ENCODE measurements at regions not wholly inside any gene's neighbourhood (a gene's known extent, or its start where the extent isn't known, plus 50 kb on each side); places are given as distances from the start of the nearest gene placed in this dataset.

DNA sequence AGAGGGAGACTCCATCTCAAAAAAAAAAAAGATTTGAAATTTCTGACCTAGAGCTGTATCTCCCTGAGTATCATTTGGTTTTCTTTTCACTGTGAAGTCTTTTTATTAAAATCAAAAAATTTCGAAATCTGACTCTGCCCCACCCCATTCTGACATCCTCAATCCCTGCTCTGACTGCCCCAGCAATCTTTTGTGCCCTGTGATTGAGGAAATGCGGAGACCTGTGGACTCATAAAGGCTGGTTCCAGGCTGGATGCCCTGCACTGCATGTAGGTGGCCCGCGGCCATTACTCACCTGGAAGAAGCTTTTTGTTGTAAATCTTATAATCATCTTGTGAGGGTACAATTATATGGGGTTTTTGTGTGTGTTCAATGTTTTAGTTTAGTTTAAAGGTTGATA is 147.3 kb upstream of the SEMA6D start:
- Histone ChIP-seq H3K27ac (ENCODE audit: low read depth in 1 of 2, low read length in 1 of 2) (no peak overlapping the region), H3K4me1 (ENCODE audit: control insufficient read depth in 2 of 2, insufficient read depth in 2 of 2, low read length in 2 of 2) (no peaks in the 10 kb centered on the region), H3K36me3 (ENCODE audit: control insufficient read depth in 2 of 2, insufficient read depth in 2 of 2, low read length in 1 of 2) (no peaks in the 10 kb centered on the region), H3K9me3 (ENCODE audit: control insufficient read depth in 2 of 2, insufficient read depth in 1 of 2, low read length in 1 of 2) (no peaks in the 10 kb centered on the region), H3K4me3 (ENCODE audit: low read length in 2 of 2) (no peak overlapping the region), H3K27me3 (ENCODE audit: control insufficient read depth in 2 of 2, insufficient read depth in 1 of 2, low read length in 1 of 2) (no peaks in the 10 kb centered on the region)
- WGBS: 92% methylated on average over 4 of the region's 4 CpGs
- DNase-seq (ENCODE audit: low read depth in 6 of 9, low spot score in 9 of 9): no peak

- no peaks in the 10 kb centered on the region for H3K36me3 ChIP-seq (ENCODE audit: control insufficient read depth in 2 of 2, insufficient read depth in 2 of 2, low read length in 1 of 2)
- no peaks in the 10 kb centered on the region for H3K4me1 ChIP-seq (ENCODE audit: control insufficient read depth in 2 of 2, insufficient read depth in 2 of 2, low read length in 2 of 2)
- no peak overlapping the region for H3K4me3 ChIP-seq (ENCODE audit: low read length in 2 of 2)
- H3K27me3 ChIP-seq (ENCODE audit: control insufficient read depth in 2 of 2, insufficient read depth in 1 of 2, low read length in 1 of 2): no peaks in the 10 kb centered on the region
- no peak overlapping the region for H3K27ac ChIP-seq (ENCODE audit: low read depth in 1 of 2, low read length in 1 of 2)
- WGBS: 74% methylated on average over 4 of the region's 4 CpGs
- no peak for DNase-seq (ENCODE audit: low read depth in 6 of 9, low spot score in 9 of 9)
- no peaks in the 10 kb centered on the region for H3K9me3 ChIP-seq (ENCODE audit: control insufficient read depth in 2 of 2, insufficient read depth in 1 of 2, low read length in 1 of 2)
Observed at GRCh38 chr15:47570451-47570850, 146.9 kb upstream of the SEMA6D start.

GRCh38 chr15:47570881-47571640 is 146.2 kb upstream of the SEMA6D start:
- 95% methylated on average over 4 of the region's 4 CpGs for WGBS
- Histone ChIP-seq H3K4me1 (ENCODE audit: control insufficient read depth in 2 of 2, insufficient read depth in 2 of 2, low read length in 2 of 2) (no peaks in the 10 kb centered on the region), H3K27me3 (ENCODE audit: control insufficient read depth in 2 of 2, insufficient read depth in 1 of 2, low read length in 1 of 2) (no peaks in the 10 kb centered on the region), H3K36me3 (ENCODE audit: control insufficient read depth in 2 of 2, insufficient read depth in 2 of 2, low read length in 1 of 2) (no peaks in the 10 kb centered on the region), H3K4me3 (ENCODE audit: low read length in 2 of 2) (no peak overlapping the region), H3K27ac (ENCODE audit: low read depth in 1 of 2, low read length in 1 of 2) (no peak overlapping the region), H3K9me3 (ENCODE audit: control insufficient read depth in 2 of 2, insufficient read depth in 1 of 2, low read length in 1 of 2) (no peaks in the 10 kb centered on the region)
- no peak for DNase-seq (ENCODE audit: low read depth in 6 of 9, low spot score in 9 of 9)

- Histone ChIP-seq H3K9me3 (ENCODE audit: control insufficient read depth in 2 of 2, insufficient read depth in 1 of 2, low read length in 1 of 2) (no peaks in the 10 kb centered on the region), H3K36me3 (ENCODE audit: control insufficient read depth in 2 of 2, insufficient read depth in 2 of 2, low read length in 1 of 2) (no peaks in the 10 kb centered on the region), H3K4me3 (ENCODE audit: low read length in 2 of 2) (no peak overlapping the region), H3K4me1 (ENCODE audit: control insufficient read depth in 2 of 2, insufficient read depth in 2 of 2, low read length in 2 of 2) (no peaks in the 10 kb centered on the region), H3K27ac (ENCODE audit: low read depth in 1 of 2, low read length in 1 of 2) (no peak overlapping the region), H3K27me3 (ENCODE audit: control insufficient read depth in 2 of 2, insufficient read depth in 1 of 2, low read length in 1 of 2) (no peaks in the 10 kb centered on the region)
- DNase-seq (ENCODE audit: low read depth in 6 of 9, low spot score in 9 of 9): no peak
Observed at GRCh38 chr15:47573673-47574072, 143.6 kb upstream of the SEMA6D start.

GRCh38 chr15:47577000-47577399 is 140.3 kb upstream of the SEMA6D start:
- Histone ChIP-seq H3K9me3 (ENCODE audit: control insufficient read depth in 2 of 2, insufficient read depth in 1 of 2, low read length in 1 of 2) (no peaks in the 10 kb centered on the region), H3K4me1 (ENCODE audit: control insufficient read depth in 2 of 2, insufficient read depth in 2 of 2, low read length in 2 of 2) (no peaks in the 10 kb centered on the region), H3K27ac (ENCODE audit: low read depth in 1 of 2, low read length in 1 of 2) (no peak overlapping the region), H3K36me3 (ENCODE audit: control insufficient read depth in 2 of 2, insufficient read depth in 2 of 2, low read length in 1 of 2) (no peaks in the 10 kb centered on the region), H3K27me3 (ENCODE audit: control insufficient read depth in 2 of 2, insufficient read depth in 1 of 2, low read length in 1 of 2) (no peaks in the 10 kb centered on the region), H3K4me3 (ENCODE audit: low read length in 2 of 2) (no peak overlapping the region)
- DNase-seq (ENCODE audit: low read depth in 6 of 9, low spot score in 9 of 9): no peak

DNA sequence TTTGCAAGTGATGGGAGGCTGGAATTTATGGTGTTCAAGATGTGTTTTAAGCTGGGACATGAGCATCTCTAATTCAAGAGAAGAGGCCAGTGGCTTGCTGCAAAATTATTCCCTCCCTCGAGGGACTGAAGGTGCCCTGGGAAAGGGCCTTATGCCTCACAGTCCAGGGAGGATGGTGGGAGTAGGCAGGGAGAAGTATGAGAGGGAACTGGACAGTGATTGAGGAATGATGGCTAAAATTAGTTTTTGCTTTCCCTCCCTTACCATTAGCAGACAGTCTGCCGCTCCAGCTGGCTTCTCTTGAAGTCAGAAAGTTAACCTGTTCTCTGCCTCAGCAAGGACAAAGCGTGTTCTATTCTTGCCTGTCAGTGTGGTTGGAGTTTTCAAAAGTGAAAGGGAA is 139.8 kb upstream of the SEMA6D start:
- H3K4me3 ChIP-seq (ENCODE audit: low read length in 2 of 2): no peak overlapping the region
- no peaks in the 10 kb centered on the region for H3K9me3 ChIP-seq (ENCODE audit: control insufficient read depth in 2 of 2, insufficient read depth in 1 of 2, low read length in 1 of 2)
- 84% methylated on average over 3 of the region's 3 CpGs for WGBS
- H3K27ac ChIP-seq (ENCODE audit: low read depth in 1 of 2, low read length in 1 of 2): no peak overlapping the region
- H3K36me3 ChIP-seq (ENCODE audit: control insufficient read depth in 2 of 2, insufficient read depth in 2 of 2, low read length in 1 of 2): no peaks in the 10 kb centered on the region
- DNase-seq (ENCODE audit: low read depth in 6 of 9, low spot score in 9 of 9): no peak
- H3K4me1 ChIP-seq (ENCODE audit: control insufficient read depth in 2 of 2, insufficient read depth in 2 of 2, low read length in 2 of 2): no peaks in the 10 kb centered on the region
- H3K27me3 ChIP-seq (ENCODE audit: control insufficient read depth in 2 of 2, insufficient read depth in 1 of 2, low read length in 1 of 2): no peaks in the 10 kb centered on the region

DNA sequence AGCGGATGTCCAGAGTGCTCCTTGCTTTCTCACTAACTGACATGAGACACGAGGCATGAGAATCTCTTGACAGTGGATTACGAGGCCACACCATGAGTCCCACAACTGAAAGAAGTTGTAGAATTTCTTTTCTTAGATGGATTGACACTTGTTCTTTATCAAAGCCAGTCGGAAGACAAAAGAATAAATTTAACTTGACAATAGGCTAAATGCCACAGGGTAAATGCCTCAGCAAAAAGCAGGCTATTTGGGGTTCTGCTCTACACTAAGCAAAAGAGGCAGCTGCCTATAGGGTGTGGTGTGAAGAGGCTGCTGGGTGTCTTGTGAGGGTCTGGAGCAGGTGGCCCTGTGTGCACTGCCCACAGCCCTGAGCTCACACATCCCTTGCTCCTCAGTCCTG is 135.1 kb upstream of the SEMA6D start:
- H3K4me1 ChIP-seq (ENCODE audit: control insufficient read depth in 2 of 2, insufficient read depth in 2 of 2, low read length in 2 of 2): no peaks in the 10 kb centered on the region
- 95% methylated on average over 4 of the region's 4 CpGs for WGBS
- no peaks in the 10 kb centered on the region for H3K27me3 ChIP-seq (ENCODE audit: control insufficient read depth in 2 of 2, insufficient read depth in 1 of 2, low read length in 1 of 2)
- H3K4me3 ChIP-seq (ENCODE audit: low read length in 2 of 2): no peak overlapping the region
- H3K9me3 ChIP-seq (ENCODE audit: control insufficient read depth in 2 of 2, insufficient read depth in 1 of 2, low read length in 1 of 2): no peaks in the 10 kb centered on the region
- no peaks in the 10 kb centered on the region for H3K36me3 ChIP-seq (ENCODE audit: control insufficient read depth in 2 of 2, insufficient read depth in 2 of 2, low read length in 1 of 2)
- DNase-seq (ENCODE audit: low read depth in 6 of 9, low spot score in 9 of 9): no peak
- H3K27ac ChIP-seq (ENCODE audit: low read depth in 1 of 2, low read length in 1 of 2): no peak overlapping the region

GRCh38 chr15:47584316-47584715 is 133.0 kb upstream of the SEMA6D start:
- Histone ChIP-seq H3K27ac (ENCODE audit: low read depth in 1 of 2, low read length in 1 of 2) (no peak overlapping the region), H3K36me3 (ENCODE audit: control insufficient read depth in 2 of 2, insufficient read depth in 2 of 2, low read length in 1 of 2) (no peaks in the 10 kb centered on the region), H3K27me3 (ENCODE audit: control insufficient read depth in 2 of 2, insufficient read depth in 1 of 2, low read length in 1 of 2) (no peaks in the 10 kb centered on the region), H3K4me3 (ENCODE audit: low read length in 2 of 2) (no peak overlapping the region), H3K4me1 (ENCODE audit: control insufficient read depth in 2 of 2, insufficient read depth in 2 of 2, low read length in 2 of 2) (no peaks in the 10 kb centered on the region), H3K9me3 (ENCODE audit: control insufficient read depth in 2 of 2, insufficient read depth in 1 of 2, low read length in 1 of 2) (no peaks in the 10 kb centered on the region)
- DNase-seq (ENCODE audit: low read depth in 6 of 9, low spot score in 9 of 9): no peak
- WGBS: 95% methylated on average over 3 of the region's 3 CpGs

GRCh38 chr15:47586653-47587224 is 130.6 kb upstream of the SEMA6D start:
- 92% methylated on average over 6 of the region's 6 CpGs for WGBS
- H3K27ac ChIP-seq (ENCODE audit: low read depth in 1 of 2, low read length in 1 of 2): no peak overlapping the region
- no peaks in the 10 kb centered on the region for H3K4me1 ChIP-seq (ENCODE audit: control insufficient read depth in 2 of 2, insufficient read depth in 2 of 2, low read length in 2 of 2)
- H3K9me3 ChIP-seq (ENCODE audit: control insufficient read depth in 2 of 2, insufficient read depth in 1 of 2, low read length in 1 of 2): no peaks in the 10 kb centered on the region
- H3K27me3 ChIP-seq (ENCODE audit: control insufficient read depth in 2 of 2, insufficient read depth in 1 of 2, low read length in 1 of 2): no peaks in the 10 kb centered on the region
- H3K36me3 ChIP-seq (ENCODE audit: control insufficient read depth in 2 of 2, insufficient read depth in 2 of 2, low read length in 1 of 2): no peaks in the 10 kb centered on the region
- peak in 1 of 9 donors; percentile 12 for DNase-seq (ENCODE audit: low read depth in 6 of 9, low spot score in 9 of 9)
- H3K4me3 ChIP-seq (ENCODE audit: low read length in 2 of 2): no peak overlapping the region

Measured in thymus (tissue), 11 donors.